Medulla oblongata (tissue), 1 donor: ENCODE measurements at regions not wholly inside any gene's neighbourhood (a gene's known extent, or its start where the extent isn't known, plus 50 kb on each side); places are given as distances from the start of the nearest gene placed in this dataset.
"Not testable (repeated sequence)": the region's sequence is repeated elsewhere in the genome, so short reads cannot be mapped to it uniquely, and the experiment has no call there.

Experiments used
- DNase-seq: peaks from one replicate; pipeline ENCODE4 v3.0.0-alpha.2; 2015; ENCODE audit errors: extremely low spot score

DNA sequence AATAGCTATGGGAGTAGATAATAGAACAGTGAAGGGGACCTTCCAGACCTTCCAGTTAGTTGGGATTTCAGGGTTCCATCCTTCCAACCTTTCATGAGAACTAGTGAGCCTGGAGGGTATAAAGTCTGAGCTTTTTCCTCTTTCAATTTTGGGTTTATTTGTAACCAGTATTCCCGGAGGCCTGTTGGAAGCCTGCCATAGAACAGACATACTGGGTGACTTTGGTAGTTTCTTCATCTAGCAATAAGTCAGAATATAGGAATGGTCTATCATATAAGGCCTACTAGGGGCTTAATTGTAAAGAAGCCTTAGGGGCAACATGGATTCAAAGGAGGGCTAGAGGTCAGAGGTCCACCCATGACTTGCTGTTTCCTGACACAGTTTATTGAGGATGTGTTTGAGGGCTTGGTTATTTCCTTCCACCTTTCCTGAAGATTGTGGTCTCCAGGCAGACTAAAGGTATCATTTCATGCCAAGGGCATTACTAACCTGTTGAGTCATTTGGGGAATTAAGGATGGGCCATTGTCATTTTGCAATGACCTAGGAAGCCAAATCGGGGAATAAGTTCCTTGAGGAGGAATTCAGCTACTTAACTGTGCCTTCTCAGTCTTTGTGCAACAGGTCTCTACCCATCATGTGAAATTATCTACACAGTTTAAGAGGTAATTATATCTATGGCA is 410.3 kb downstream of the SLC6A15 start:
- DNase-seq, result no peak

DNA sequence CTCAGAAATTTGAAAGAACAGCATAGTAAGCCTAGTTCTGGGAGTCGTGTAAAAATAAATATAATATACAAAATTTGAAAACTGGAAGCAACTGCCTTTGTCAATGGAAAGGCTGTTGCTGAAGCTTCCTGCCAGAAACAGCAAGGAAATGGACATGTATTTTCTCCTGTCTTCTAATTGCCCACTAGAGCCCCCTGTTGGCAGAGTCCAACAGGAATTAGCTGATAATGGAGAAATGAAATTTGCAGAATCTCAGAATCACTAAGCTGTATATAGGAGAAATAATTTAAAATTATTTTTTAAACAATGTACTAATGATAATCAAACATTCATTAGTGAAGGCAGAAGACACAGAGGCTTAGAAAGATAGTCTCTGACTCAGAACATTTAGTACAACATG is 414.8 kb downstream of the SLC6A15 start:
- no peak for DNase-seq

DNA sequence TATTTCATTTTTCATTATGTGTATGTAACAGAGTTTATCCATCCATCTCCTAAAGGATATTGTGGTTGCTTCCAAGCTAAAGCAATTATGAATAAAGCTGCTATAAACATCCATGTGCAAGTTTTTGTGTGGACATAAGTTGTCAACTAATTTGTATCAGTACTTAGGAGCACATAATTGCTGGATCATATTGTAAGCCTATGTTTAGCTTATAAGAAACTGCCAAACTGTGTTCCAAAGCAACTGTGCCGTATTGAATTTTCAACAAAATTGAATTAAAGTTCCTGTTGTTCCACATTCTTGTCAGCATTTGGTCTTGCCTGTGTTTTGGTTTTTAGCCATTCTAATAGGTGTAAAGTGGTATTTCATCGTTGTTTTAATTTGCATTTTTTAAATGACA is 416.9 kb downstream of the SLC6A15 start:
- no peak for DNase-seq

DNA sequence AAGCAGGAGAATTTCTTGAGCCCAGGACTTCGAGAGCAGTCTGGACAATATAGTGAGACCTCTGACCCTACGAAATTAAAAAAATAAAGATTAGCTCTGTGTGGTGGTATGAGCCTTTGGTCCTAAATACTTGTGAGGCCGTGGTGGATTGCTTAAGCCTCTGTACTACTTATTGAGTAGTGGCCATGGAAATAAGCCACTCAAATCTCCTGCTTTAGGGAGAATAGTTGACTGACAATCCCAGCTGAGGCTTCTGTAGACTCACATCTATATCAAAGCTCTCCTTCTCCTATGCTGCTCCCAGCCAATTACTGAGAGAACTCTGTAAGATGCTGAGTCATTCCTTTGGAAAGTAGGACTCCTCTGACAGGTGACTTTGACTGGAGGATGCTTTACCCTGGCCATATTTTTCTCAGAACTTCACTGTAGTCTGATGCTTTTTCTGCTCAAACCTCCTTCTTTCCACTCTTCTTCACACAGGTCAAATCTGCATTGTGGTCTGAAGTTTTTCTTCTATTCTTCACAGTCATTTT is 420.2 kb downstream of the SLC6A15 start:
- no peak for DNase-seq

DNA sequence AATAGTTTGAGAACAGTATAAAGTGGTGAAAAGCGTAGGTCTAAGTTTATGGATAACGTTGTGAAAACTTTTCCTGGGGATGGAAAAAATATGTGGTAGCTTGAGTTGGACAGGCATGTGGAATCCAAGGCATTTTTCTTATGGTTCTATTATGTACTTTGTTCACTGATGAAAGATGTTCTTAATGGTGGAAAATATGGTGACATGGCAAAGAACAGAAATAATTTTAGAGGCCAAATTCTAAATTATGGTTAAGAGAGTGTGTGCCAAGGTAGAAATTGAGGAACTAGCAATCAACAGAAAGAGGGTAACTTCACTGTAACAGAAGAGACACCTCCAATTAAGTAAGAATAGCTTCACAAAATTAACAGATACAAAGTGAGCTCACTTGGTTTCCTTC is 427.8 kb downstream of the SLC6A15 start:
- no peak for DNase-seq

DNA sequence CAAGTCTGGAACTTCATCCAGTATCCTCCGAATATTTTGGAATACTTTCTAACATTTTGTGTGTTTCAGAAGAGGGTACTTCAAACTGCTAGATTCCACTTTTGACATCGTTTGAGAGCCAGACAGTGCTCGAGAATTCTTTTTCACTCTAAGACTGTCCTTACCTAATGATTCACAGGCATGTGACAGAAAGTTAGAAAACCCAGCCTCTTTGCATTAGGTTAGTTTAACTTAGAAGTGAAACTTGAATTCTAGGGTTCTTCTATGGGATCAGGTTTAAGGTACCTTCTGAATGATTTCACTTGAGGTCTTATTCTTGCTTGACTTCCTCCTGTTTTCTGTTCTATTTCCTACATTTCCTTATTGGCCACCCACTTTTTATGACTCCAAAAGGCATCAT is 431.8 kb downstream of the SLC6A15 start:
- no peak for DNase-seq

DNA sequence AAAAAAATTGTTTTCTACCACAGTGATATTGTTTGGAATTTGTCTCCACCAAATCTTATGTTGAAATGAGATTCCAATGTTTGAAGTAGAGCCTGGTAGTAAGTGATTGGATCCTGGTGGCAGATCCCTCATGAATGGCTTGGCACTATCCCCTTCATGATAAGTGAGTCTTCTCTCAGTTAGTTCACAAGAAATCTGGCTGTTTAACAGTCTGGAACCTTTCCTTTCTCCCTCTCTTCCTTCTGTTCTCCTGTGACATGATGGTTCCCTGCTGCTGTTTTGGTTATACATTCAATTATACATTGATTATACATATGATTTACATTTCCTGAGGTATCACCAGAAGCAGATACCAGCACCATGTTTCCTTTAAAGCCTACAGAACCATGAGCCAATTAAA is 442.2 kb downstream of the SLC6A15 start:
- no peak for DNase-seq

DNA sequence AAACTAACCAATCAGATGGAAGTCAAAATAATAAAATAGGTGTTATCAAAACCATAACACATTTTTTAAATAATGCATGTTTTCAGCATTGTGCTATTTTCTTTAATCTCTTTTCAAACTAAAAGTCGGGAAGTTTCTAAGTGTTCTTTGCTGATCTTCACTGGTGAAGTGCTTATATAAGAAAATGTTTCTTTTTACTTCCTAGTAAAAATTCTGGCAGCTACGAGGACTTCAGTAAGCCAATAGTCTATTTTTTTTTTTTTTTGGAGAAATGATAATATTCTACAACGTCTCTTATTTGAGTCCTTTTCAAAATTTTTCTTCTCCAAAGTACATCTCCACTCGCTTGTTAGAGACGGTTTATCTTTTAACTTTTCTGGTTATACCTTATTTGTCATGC is 448.0 kb downstream of the SLC6A15 start:
- DNase-seq, result no peak

DNA sequence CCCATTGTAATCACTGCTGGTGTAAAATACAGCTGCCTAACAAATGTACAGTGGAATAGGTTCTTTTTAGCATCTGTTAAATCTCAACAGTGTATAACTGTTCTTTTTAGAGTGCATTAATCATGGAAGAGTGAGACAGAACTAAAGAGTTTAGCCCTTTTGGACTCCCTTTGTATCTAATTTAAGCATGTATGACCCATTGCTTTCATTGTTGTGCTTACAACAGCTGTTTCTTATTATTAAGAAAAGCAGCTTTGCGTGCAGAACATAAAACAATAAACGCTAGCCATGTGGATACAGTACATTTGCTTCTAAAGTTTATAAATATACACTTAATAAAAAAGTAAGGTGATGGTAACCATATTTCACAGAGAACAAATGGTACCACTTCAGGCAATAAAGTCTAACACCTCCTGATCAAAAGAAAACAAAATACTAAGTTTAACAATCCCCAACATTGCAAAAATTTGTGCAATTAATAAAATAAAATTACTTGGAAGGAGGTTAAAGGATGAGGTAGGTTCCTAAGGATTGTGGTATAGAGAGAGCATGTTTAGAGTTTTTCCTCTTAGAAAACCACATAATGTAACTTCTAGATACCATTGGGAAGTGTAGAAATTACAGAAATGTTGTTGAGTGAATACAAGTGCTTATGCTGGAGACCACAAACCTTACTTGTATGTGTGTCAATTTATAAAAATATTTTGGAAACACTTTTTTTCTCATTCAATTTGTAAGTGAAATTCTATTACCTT is 448.7 kb downstream of the SLC6A15 start:
- no peak for DNase-seq

DNA sequence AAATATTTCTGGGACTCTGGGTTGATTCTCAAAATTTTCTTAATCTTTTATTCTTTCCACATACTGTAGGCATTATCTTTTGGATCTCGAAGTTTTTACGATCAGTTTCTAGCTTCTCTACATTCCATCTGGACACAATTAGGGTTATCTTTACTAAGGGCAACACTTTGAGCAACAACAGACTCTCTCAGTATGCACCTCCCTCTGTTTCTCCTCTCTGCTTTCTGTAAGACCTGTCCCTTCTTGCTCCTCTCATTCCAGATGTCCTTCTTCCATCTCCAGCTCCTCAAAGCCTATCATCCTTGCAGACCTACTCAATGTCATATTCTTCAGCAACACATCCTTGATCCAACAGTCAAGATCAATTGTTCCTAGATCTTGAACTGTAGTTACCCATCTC is 457.0 kb downstream of the SLC6A15 start:
- DNase-seq, result no peak

DNA sequence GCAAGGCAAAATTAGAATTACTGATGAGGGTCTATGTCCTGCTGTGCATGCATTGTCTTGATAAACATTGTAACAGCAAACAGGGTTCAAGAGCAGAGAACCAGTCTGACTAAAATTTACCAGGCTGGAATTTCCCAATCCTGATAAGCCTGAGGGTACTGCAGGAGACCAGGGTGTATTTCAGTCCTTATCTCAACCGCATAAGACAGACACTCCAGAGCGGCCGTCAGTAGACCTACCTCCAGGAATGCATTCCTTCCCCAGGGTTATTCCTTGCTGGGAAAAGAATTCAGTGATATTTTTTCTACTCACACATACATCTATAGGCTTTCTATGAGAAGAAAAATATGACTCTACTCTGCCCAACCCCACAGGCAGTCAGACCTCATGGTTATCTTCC is 466.1 kb downstream of the SLC6A15 start:
- DNase-seq, result not testable (repeated sequence)

DNA sequence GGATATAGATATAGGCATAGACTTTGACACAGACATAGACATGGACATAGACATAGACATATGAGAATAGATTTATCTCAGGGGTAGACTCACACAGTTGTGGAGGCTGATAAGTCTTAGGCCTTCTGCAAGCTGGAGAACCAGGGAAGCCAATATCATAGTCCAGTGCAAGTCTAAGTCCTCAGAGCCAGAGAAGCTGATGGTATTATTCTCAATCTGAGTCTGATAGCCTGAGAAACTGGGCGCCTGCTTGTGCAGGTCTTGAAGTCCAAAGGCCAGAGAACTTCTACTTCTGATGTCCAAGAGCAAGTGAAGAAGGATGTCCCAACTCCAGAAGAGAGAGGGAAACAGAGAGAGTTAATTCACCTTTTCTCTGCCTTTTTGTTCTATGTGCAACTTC is 476.5 kb downstream of the SLC6A15 start:
- DNase-seq, result no peak

DNA sequence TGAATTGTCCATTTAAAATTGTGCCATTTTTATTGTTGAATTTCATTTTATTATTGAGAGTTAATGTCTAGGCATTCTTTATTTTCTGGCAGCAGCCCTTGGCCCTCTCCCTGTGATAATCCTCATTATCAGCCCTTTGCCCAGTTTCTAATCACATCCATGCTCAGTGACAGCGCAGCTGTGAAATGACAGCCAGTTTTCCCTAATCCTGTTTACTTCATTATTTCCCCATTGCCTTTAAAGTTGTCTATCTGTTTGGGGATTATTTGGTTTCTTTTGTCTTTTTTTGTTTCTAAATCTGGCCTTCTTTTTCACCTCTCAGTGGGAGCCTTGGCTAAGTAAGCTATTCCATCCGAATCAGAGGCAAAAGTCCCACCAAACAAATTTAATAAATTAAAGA is 476.9 kb downstream of the SLC6A15 start:
- no peak for DNase-seq

DNA sequence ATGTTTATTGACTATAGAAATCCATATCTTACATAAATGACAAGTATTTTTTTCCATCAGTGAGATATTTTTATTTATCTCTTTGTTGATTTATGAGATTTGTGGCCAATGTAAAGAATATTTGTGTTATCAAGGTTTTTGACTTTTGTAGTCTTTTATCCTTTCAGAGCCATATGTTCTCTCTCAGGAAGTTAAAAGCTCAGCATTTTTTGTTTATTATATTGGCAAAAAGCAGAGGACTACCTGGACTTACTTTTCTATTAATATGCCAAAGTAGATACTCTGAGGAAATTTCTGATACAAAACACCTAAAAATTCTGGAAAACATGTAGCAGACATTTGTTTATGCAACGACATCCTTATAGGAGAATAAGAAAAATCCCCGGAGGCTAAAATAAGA is 490.3 kb downstream of the SLC6A15 start:
- DNase-seq, result no peak

DNA sequence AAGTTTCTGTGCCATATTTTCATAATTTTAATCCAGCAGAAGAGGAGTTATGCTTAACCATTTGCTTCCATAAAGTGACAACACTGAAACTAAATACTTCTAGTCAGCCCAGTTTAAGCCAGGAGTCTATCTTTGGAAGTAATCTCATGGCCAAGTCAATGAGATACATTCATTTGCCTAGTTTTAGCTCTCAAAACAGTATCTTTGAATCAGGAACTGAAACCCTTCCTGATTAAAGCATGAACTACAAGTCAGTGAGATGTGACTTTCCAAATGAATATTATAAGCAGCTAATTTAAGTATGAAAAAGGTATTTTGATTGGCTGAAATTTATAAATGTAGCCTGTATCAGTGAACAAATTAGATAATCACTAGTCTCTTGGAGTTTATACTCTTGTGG is 491.5 kb downstream of the SLC6A15 start:
- no peak for DNase-seq

DNA sequence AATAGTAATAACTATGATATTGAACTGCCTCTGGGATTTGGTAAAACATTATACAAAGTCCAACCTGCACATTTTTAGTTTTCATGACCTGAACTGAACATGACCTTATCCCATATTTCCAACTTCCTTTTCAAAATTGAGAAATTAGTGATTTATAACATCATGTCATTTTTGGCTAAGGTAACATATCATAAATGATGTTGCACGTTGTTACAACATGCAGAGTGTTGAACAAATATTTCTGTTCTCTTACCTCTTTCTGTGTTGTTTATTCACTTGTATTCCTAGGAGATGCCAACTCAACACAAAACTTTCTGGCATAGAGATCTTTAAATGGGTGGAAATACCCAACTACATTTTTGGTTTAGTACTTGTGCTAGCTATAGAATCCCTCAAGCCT is 496.0 kb downstream of the SLC6A15 start:
- DNase-seq, result no peak

DNA sequence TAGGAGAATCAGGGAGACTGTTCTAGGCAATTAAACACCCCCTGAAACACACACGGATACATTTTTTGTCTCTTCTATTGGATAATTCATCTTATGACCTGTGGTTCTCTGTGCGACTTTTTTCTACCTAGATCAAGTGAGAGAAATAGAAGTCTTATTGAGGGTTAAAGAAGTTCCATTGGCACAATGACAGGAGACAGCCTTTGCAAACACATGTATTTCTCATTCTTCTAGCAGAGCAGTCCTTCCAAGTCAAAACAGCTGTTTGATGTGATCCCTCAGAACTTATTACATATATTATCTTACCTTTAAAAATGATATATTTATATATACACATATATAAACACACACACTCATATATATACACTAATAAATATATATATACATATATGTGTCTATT is 496.7 kb downstream of the SLC6A15 start:
- DNase-seq, result no peak

DNA sequence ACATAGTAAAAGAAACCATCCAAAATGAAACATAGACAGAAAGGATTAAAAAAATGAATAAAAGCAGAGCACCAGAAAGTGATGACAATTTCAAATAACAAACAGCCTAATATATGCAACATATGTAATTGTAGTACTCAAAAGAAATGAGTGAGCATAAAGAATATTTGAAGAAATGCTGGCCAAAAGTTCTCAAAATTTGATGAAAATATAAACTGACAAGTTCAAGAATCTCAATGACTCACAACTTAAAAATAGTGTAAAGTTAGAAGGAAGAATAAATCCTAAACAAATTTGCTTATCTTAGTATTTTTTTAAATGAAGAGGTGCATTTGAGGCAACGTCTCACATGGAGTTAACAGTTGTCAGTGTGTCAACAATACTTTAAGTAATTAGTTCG is 498.9 kb downstream of the SLC6A15 start:
- DNase-seq, result no peak

DNA sequence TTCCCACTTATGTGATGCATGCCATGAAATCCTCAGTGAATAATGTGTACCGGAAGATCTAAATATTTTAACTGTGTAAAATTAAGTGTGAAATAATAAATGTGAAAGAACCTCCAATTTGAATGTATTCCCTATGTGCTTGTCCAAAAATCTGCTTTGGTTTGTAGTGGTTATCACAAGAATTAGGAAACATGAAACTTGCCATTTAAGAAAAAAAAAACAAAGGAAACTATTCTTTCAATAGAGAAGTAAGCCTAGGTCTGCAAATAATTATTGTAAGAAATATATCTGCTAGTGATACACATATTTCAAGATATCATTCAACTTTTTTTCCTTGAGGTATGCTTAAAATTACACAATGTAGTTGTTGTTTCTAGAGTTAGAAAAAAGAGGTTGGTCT is 500.4 kb downstream of the SLC6A15 start:
- no peak for DNase-seq

DNA sequence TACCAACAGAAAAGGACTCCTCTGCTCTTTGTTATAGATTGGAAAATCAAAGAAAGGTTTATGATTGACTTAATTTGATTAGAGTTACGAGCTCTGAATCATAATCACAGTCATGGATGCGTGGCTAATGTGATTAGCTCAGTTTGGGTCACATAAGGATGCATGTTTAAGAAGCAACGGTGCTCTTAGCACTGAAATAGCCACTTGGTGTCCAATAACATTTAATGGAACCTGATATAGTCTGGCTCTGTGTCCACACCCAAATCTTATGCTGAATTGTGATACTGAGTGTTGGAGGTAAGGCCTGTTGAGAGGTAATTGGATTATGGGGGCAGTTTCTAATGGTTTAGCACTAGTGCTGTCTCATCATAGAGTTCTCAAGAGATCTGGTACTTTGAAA is 501.6 kb downstream of the SLC6A15 start:
- DNase-seq, result no peak

DNA sequence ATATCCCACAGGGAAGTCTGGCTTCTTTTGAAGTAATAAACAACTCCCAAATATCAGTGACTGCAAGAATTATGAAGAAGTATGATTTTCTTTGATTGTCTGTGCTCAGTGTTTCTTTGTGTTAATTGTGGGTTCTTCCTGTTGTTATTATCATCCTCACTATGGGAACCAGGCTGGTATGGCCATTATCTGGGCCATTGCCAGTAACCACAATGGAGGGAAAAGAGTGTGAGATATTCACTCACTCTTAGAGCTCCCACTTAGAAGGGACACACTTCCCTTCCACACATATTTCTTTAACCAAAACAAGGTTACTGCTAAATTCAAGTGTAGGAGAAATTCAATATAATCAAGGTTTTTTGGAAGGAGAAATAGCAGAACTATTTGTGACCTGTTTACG is 503.7 kb downstream of the SLC6A15 start:
- DNase-seq, result no peak

DNA sequence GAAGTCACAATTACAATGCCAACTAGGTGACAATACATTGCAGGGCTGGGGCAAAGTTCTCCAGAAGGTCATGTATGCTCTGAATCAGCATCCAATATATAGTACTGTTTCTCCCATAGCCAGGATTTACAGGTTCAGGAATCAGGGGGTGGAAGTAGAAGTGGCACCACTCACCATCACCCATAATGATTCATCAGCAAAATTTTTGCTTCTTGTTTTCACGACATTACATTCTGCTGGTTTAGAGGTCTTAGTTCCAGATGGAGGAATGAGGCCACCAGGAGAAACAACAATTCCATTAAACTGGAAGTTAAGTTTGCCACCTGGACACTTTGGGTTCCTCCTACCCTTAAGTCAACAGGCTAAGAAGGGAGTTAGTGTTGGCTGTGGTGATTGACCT is 505.9 kb downstream of the SLC6A15 start:
- DNase-seq, result not testable (repeated sequence)

DNA sequence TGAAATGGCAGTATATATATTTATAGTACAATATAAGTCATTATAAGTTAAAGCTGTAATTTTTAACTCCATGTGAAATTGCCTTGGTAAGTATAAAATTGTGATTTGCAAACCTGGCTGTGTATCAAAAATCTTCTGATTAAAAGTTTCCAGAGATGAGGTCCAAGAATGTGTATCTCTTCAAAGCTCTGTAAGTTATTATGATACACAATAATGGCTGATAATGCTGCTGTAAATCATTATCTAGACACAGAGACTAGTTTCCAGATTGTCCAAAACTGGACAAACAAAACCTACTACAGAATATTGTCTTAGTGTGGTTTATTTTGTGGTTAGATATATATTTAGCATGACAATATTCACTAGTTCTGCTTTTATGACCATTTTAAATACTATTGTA is 514.8 kb downstream of the SLC6A15 start:
- no peak for DNase-seq
